ENCODE measurements at regions not wholly inside any gene's neighbourhood (a gene's known extent, or its start where the extent isn't known, plus 50 kb on each side); places are given as distances from the start of the nearest gene placed in this dataset.

DNA sequence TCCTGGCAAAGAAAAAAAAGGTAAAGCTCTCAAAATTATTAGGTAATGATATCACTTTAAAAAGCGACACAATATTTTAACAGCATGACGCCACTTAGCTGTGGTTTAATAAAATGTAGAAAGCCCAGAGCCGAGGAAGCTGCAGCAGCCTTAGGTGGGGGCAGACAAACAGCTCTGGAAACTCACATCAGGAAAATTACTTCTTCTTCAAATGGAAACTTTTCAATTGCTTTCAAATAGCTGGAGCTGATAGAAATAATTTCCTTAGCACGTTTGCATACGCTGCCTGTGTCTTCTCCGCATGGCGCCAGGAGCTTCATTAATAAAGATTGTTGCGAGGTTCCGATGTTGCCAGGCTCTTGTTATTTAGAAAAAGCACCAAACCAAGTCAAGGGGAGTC, 835.3 kb upstream of the EEF2KMT start:
- dilution Hi-C loops (cut with MboI; ENCODE audit: extremely low pct_ligation_motif_present, low sequenced_read_pairs) = no loop called here
- H3K36me3 ChIP-seq (ENCODE audit: control insufficient read depth in 2 of 2, extremely low read depth in 1 of 2, insufficient read depth in 2 of 2, low read length in 2 of 2) = no peaks in the 10 kb centered on the region
- CTCF ChIA-PET = no interaction called here

DNA sequence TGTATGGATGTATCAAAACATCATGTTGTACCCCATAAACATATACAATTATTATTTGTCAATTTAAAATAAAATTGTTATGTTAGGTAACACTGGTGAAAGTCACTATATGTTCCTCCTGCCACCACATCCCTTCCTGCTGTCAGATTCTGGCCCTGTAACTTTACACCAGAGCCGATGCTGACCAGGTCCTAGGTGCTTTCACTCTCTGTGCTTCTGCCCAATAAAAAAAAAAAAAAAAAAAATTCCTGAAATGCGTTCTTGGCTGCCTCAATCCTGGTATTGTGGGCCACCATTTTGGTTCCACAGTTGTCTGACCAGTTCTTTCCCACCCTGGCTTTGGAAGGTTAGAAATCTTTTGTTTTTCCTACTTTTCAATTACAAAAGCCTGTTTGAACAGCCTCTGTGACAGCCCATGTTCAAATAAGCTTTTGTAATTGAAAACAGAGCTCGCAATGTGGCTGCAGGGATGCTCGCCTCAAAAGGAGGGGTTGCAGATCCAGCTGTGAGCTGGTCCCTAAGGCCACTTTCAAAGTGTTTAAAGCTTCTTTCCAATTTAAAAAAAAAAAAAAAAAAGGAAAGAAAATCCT, 831.0 kb upstream of the EEF2KMT start:
- Histone ChIP-seq H3K9me1 (replicated peaks; ENCODE audit: control insufficient read depth, extremely low read depth, insufficient read depth, low read length) (no peaks in the 10 kb centered on the region), H3K4me1 (ENCODE audit: control insufficient read depth, extremely low read depth, insufficient read depth, low read length) (no peaks in the 10 kb centered on the region), H3K79me2 (ENCODE audit: control insufficient read depth, insufficient read depth, low read length) (no peaks in the 10 kb centered on the region), H4K20me1 (replicated peaks; ENCODE audit: control insufficient read depth, extremely low read depth, insufficient read depth, low read length) (no peaks in the 10 kb centered on the region), H3K36me3 (ENCODE audit: control insufficient read depth in 2 of 2, extremely low read depth in 1 of 2, insufficient read depth in 2 of 2, low read length in 2 of 2) (no peaks in the 10 kb centered on the region), H3K9me3 (replicated peaks; ENCODE audit: control insufficient read depth, insufficient read depth, low read length) (peaks cover 9% of the 10 kb centered on the region), H3K27me3 (ENCODE audit: control insufficient read depth in 2 of 2, insufficient read depth in 2 of 2, low read length in 2 of 2) (no peaks in the 10 kb centered on the region), H3K27ac (ENCODE audit: insufficient read depth, low read depth, low read length) (no peak overlapping the region), H2AFZ (ENCODE audit: low read depth, low read length) (no peak overlapping the region), H3K4me3 (replicated peaks in 1 of 3; ENCODE audit: insufficient read depth in 1 of 3, low read depth in 1 of 3, low read length in 3 of 3) (no peak overlapping the region), H3K4me2 (ENCODE audit: insufficient read depth, low read length) (no peak overlapping the region), H3K9ac (replicated peaks; ENCODE audit: extremely low read depth, insufficient read depth, low read length) (no peak overlapping the region)
- intact Hi-C loops (cut with micrococcal nuclease) (no loop called here), dilution Hi-C loops (cut with MboI; ENCODE audit: extremely low pct_ligation_motif_present, low sequenced_read_pairs) (no loop called here)
- CTCF ChIA-PET = no interaction called here
- no peak for FAIRE-seq
- POLR2A ChIA-PET = no interaction called here
- no TSS peak for BruUV-seq (replicated peaks)
- no peak for TF ChIP-seq JUN (IDR thresholded peaks at IDR 0.05; ENCODE audit: borderline replicate concordance, insufficient read depth, insufficient read length, low read depth)
- TF ChIP-seq, protein P1, sequence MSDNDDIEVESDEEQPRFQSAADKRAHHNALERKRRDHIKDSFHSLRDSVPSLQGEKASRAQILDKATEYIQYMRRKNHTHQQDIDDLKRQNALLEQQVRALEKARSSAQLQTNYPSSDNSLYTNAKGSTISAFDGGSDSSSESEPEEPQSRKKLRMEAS (IDR thresholded peaks at IDR 0.05; ENCODE audit: insufficient read depth, insufficient read length) = no peak
- no peak for TF ChIP-seq POLR2AphosphoS5 (IDR thresholded peaks at IDR 0.05; ENCODE audit: insufficient read depth, low read depth, low read length)
- no peak for TF ChIP-seq MYC (IDR thresholded peaks at IDR 0.05; ENCODE audit: low read depth, low read length)
- TF ChIP-seq, protein P2, sequence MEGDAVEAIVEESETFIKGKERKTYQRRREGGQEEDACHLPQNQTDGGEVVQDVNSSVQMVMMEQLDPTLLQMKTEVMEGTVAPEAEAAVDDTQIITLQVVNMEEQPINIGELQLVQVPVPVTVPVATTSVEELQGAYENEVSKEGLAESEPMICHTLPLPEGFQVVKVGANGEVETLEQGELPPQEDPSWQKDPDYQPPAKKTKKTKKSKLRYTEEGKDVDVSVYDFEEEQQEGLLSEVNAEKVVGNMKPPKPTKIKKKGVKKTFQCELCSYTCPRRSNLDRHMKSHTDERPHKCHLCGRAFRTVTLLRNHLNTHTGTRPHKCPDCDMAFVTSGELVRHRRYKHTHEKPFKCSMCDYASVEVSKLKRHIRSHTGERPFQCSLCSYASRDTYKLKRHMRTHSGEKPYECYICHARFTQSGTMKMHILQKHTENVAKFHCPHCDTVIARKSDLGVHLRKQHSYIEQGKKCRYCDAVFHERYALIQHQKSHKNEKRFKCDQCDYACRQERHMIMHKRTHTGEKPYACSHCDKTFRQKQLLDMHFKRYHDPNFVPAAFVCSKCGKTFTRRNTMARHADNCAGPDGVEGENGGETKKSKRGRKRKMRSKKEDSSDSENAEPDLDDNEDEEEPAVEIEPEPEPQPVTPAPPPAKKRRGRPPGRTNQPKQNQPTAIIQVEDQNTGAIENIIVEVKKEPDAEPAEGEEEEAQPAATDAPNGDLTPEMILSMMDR (IDR thresholded peaks at IDR 0.05; ENCODE audit: extremely low read depth in 1 of 2, insufficient read depth in 1 of 2, low read depth in 1 of 2, low read length in 2 of 2) = no peak
- no peak for TF ChIP-seq EZH2 (IDR thresholded peaks at IDR 0.05; ENCODE audit: borderline replicate concordance, low read depth, low read length, severe bottlenecking)
- no peak for TF ChIP-seq GATA2 (IDR thresholded peaks at IDR 0.05; ENCODE audit: insufficient read depth, insufficient read length, low read depth, low read length)
- no peak for TF ChIP-seq POLR2A (IDR thresholded peaks at IDR 0.05; ENCODE audit: low read depth, low read length)
- TF ChIP-seq FOS (IDR thresholded peaks at IDR 0.05; ENCODE audit: borderline replicate concordance, insufficient read depth, low read length) = no peak
- DNase-seq (ENCODE audit: low read depth, low spot score) = no peak

More for the DNA sequence above, 835.3 kb upstream of the EEF2KMT start:
- no peak for TF ChIP-seq POLR2AphosphoS5 (IDR thresholded peaks at IDR 0.05; ENCODE audit: insufficient read depth, low read depth, low read length)
- TF ChIP-seq JUN (IDR thresholded peaks at IDR 0.05; ENCODE audit: borderline replicate concordance, insufficient read depth, insufficient read length, low read depth) = no peak
- TF ChIP-seq, protein P1 (IDR thresholded peaks at IDR 0.05; ENCODE audit: insufficient read depth, insufficient read length) = no peak
- Histone ChIP-seq H3K4me2 (ENCODE audit: insufficient read depth, low read length) (no peak overlapping the region), H3K4me3 (replicated peaks in 1 of 3; ENCODE audit: insufficient read depth in 1 of 3, low read depth in 1 of 3, low read length in 3 of 3) (no peak overlapping the region), H3K79me2 (ENCODE audit: control insufficient read depth, insufficient read depth, low read length) (no peaks in the 10 kb centered on the region), H3K9me3 (replicated peaks; ENCODE audit: control insufficient read depth, insufficient read depth, low read length) (no peaks in the 10 kb centered on the region), H3K4me1 (ENCODE audit: control insufficient read depth, extremely low read depth, insufficient read depth, low read length) (no peaks in the 10 kb centered on the region), H3K27me3 (ENCODE audit: control insufficient read depth in 2 of 2, insufficient read depth in 2 of 2, low read length in 2 of 2) (no peaks in the 10 kb centered on the region), H3K9me1 (replicated peaks; ENCODE audit: control insufficient read depth, extremely low read depth, insufficient read depth, low read length) (no peaks in the 10 kb centered on the region), H3K27ac (ENCODE audit: insufficient read depth, low read depth, low read length) (no peak overlapping the region), H2AFZ (ENCODE audit: low read depth, low read length) (no peak overlapping the region), H4K20me1 (replicated peaks; ENCODE audit: control insufficient read depth, extremely low read depth, insufficient read depth, low read length) (no peaks in the 10 kb centered on the region), H3K9ac (replicated peaks; ENCODE audit: extremely low read depth, insufficient read depth, low read length) (no peak overlapping the region)
- no peak for DNase-seq (ENCODE audit: low read depth, low spot score)
- POLR2A ChIA-PET = no interaction called here
- no TSS peak for BruUV-seq (replicated peaks)
- FAIRE-seq = no peak
- intact Hi-C loops (cut with micrococcal nuclease) = no loop called here
